Testis (tissue), 2 donors: ENCODE measurements at regions not wholly inside any gene's neighbourhood (a gene's known extent, or its start where the extent isn't known, plus 50 kb on each side); places are given as distances from the start of the nearest gene placed in this dataset.

Source experiments
- POLR2A ChIP-seq: fragments of 450-650 bp; IDR thresholded peaks from one replicate; pipeline ENCODE4 v1.6.1; 2017; ENCODE audit warnings: antibody characterized with exemption, mild to moderate bottlenecking, moderate library complexity
- TF ChIP-seq, protein P1 (sequence below), 3 experiments: fragments of 450-650 bp in 2 of 3; fragments of 200-600 bp in 1 of 3; sonication (generic) in 1 of 3; IDR thresholded peaks; one replicate each; pipeline ENCODE4 v1.5.1; 2016 to 2019; ENCODE audit warnings: antibody characterized with exemption in 3 of 3, mild to moderate bottlenecking in 2 of 3, moderate library complexity in 1 of 3

GRCh38 chr3:59675495-59675894, 625.7 kb upstream of the CFAP20DC start:
- TF ChIP-seq, protein P1, sequence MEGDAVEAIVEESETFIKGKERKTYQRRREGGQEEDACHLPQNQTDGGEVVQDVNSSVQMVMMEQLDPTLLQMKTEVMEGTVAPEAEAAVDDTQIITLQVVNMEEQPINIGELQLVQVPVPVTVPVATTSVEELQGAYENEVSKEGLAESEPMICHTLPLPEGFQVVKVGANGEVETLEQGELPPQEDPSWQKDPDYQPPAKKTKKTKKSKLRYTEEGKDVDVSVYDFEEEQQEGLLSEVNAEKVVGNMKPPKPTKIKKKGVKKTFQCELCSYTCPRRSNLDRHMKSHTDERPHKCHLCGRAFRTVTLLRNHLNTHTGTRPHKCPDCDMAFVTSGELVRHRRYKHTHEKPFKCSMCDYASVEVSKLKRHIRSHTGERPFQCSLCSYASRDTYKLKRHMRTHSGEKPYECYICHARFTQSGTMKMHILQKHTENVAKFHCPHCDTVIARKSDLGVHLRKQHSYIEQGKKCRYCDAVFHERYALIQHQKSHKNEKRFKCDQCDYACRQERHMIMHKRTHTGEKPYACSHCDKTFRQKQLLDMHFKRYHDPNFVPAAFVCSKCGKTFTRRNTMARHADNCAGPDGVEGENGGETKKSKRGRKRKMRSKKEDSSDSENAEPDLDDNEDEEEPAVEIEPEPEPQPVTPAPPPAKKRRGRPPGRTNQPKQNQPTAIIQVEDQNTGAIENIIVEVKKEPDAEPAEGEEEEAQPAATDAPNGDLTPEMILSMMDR (IDR thresholded peaks at IDR 0.05), result no peak
- TF ChIP-seq POLR2A, result no peak
